ENCODE measurements at regions not wholly inside any gene's neighbourhood (a gene's known extent, or its start where the extent isn't known, plus 50 kb on each side); places are given as distances from the start of the nearest gene placed in this dataset.

DNA sequence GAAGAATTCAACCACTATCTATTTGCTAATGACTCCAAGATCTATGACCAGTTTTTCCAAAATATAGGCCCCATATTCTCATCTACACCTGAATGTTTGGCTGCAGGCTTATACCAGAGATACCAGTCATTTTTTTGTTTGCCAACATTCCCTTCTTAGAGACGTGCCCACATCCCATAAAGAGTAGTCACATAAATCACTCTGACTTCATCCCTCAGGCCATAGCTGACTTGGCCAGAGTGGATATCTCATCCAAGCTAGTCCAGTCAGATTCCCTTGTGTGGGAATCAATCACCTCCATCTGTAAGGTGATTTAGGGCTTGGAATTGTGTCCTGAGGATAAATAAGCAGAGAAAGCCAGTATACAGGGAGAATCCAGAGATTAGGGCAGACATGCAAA lies 124.3 kb upstream of the SLC24A2 start:
- TF ChIP-seq JUN (IDR thresholded peaks at IDR 0.05; ENCODE audit: borderline replicate concordance, insufficient read depth, insufficient read length, low read depth) (no peak), POLR2A (IDR thresholded peaks at IDR 0.05; ENCODE audit: low read depth, low read length) (no peak), POLR2AphosphoS5 (IDR thresholded peaks at IDR 0.05; ENCODE audit: insufficient read depth, low read depth, low read length) (no peak), EZH2 (IDR thresholded peaks at IDR 0.05; ENCODE audit: borderline replicate concordance, low read depth, low read length, severe bottlenecking) (no peak), FOS (IDR thresholded peaks at IDR 0.05; ENCODE audit: borderline replicate concordance, insufficient read depth, low read length) (no peak), GATA2 (IDR thresholded peaks at IDR 0.05; ENCODE audit: insufficient read depth, insufficient read length, low read depth, low read length) (no peak)
- TF ChIP-seq, protein P1, sequence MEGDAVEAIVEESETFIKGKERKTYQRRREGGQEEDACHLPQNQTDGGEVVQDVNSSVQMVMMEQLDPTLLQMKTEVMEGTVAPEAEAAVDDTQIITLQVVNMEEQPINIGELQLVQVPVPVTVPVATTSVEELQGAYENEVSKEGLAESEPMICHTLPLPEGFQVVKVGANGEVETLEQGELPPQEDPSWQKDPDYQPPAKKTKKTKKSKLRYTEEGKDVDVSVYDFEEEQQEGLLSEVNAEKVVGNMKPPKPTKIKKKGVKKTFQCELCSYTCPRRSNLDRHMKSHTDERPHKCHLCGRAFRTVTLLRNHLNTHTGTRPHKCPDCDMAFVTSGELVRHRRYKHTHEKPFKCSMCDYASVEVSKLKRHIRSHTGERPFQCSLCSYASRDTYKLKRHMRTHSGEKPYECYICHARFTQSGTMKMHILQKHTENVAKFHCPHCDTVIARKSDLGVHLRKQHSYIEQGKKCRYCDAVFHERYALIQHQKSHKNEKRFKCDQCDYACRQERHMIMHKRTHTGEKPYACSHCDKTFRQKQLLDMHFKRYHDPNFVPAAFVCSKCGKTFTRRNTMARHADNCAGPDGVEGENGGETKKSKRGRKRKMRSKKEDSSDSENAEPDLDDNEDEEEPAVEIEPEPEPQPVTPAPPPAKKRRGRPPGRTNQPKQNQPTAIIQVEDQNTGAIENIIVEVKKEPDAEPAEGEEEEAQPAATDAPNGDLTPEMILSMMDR (IDR thresholded peaks at IDR 0.05; ENCODE audit: extremely low read depth in 1 of 2, insufficient read depth in 1 of 2, low read depth in 1 of 2, low read length in 2 of 2): no peak
- TF ChIP-seq, protein P2, sequence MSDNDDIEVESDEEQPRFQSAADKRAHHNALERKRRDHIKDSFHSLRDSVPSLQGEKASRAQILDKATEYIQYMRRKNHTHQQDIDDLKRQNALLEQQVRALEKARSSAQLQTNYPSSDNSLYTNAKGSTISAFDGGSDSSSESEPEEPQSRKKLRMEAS (IDR thresholded peaks at IDR 0.05; ENCODE audit: insufficient read depth, insufficient read length): no peak

All from endothelial cell of umbilical vein (primary cell).